ENCODE measurements at regions not wholly inside any gene's neighbourhood (a gene's known extent, or its start where the extent isn't known, plus 50 kb on each side); places are given as distances from the start of the nearest gene placed in this dataset.

- H3K79me2 ChIP-seq (ENCODE audit: control insufficient read depth, low read length): no peaks in the 10 kb centered on the region
- no peaks in the 10 kb centered on the region for H3K4me1 ChIP-seq (ENCODE audit: control insufficient read depth, low read length)
- H3K36me3 ChIP-seq (ENCODE audit: control insufficient read depth, low read length): no peaks in the 10 kb centered on the region
- H3F3A ChIP-seq (ENCODE audit: control insufficient read depth, insufficient read depth): no peaks in the 10 kb centered on the region
- H4K20me1 ChIP-seq (ENCODE audit: control insufficient read depth, insufficient read depth, low read depth, low read length): no peaks in the 10 kb centered on the region
- no peaks in the 10 kb centered on the region for H3K9me3 ChIP-seq (ENCODE audit: control insufficient read depth, insufficient read depth, low read length)
- H3K4me2 ChIP-seq (ENCODE audit: low read length): no peak overlapping the region
- TF ChIP-seq, protein P1, sequence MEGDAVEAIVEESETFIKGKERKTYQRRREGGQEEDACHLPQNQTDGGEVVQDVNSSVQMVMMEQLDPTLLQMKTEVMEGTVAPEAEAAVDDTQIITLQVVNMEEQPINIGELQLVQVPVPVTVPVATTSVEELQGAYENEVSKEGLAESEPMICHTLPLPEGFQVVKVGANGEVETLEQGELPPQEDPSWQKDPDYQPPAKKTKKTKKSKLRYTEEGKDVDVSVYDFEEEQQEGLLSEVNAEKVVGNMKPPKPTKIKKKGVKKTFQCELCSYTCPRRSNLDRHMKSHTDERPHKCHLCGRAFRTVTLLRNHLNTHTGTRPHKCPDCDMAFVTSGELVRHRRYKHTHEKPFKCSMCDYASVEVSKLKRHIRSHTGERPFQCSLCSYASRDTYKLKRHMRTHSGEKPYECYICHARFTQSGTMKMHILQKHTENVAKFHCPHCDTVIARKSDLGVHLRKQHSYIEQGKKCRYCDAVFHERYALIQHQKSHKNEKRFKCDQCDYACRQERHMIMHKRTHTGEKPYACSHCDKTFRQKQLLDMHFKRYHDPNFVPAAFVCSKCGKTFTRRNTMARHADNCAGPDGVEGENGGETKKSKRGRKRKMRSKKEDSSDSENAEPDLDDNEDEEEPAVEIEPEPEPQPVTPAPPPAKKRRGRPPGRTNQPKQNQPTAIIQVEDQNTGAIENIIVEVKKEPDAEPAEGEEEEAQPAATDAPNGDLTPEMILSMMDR (IDR thresholded peaks at IDR 0.05; ENCODE audit: low read depth, low read length, poor library complexity, severe bottlenecking): no peak
- TF ChIP-seq EZH2phosphoT487 (IDR thresholded peaks at IDR 0.05; ENCODE audit: borderline replicate concordance, low read length): no peak
- no peaks in the 10 kb centered on the region for H3K9me2 ChIP-seq (replicated peaks; ENCODE audit: control insufficient read depth, low read length)
- H3K27ac ChIP-seq (ENCODE audit: low read depth, low read length): no peak overlapping the region
- no peaks in the 10 kb centered on the region for H3K27me3 ChIP-seq (ENCODE audit: control insufficient read depth, low read length)
- no peak overlapping the region for H3K4me3 ChIP-seq (ENCODE audit: low read length)
Measured at GRCh38 chr3:157919319-157919887, 186.8 kb downstream of the SHOX2 start.

GRCh38 chr3:157918402-157918801 lies 187.8 kb downstream of the SHOX2 start:
- H3K27me3 ChIP-seq (ENCODE audit: control insufficient read depth, low read length): no peaks in the 10 kb centered on the region
- H3K36me3 ChIP-seq (ENCODE audit: control insufficient read depth, low read length): no peaks in the 10 kb centered on the region
- H3K4me3 ChIP-seq (ENCODE audit: low read length): no peak overlapping the region
- no peaks in the 10 kb centered on the region for H3K4me1 ChIP-seq (ENCODE audit: control insufficient read depth, low read length)
- no peak overlapping the region for H3K27ac ChIP-seq (ENCODE audit: low read depth, low read length)
- no peak for TF ChIP-seq EZH2phosphoT487 (IDR thresholded peaks at IDR 0.05; ENCODE audit: borderline replicate concordance, low read length)
- TF ChIP-seq, protein P1 (IDR thresholded peaks at IDR 0.05; ENCODE audit: low read depth, low read length, poor library complexity, severe bottlenecking): no peak
- no peaks in the 10 kb centered on the region for H4K20me1 ChIP-seq (ENCODE audit: control insufficient read depth, insufficient read depth, low read depth, low read length)
- H3F3A ChIP-seq (ENCODE audit: control insufficient read depth, insufficient read depth): no peaks in the 10 kb centered on the region
- H3K9me3 ChIP-seq (ENCODE audit: control insufficient read depth, insufficient read depth, low read length): no peaks in the 10 kb centered on the region
- no peak overlapping the region for H3K4me2 ChIP-seq (ENCODE audit: low read length)
- no peaks in the 10 kb centered on the region for H3K79me2 ChIP-seq (ENCODE audit: control insufficient read depth, low read length)
- no peaks in the 10 kb centered on the region for H3K9me2 ChIP-seq (replicated peaks; ENCODE audit: control insufficient read depth, low read length)

DNA sequence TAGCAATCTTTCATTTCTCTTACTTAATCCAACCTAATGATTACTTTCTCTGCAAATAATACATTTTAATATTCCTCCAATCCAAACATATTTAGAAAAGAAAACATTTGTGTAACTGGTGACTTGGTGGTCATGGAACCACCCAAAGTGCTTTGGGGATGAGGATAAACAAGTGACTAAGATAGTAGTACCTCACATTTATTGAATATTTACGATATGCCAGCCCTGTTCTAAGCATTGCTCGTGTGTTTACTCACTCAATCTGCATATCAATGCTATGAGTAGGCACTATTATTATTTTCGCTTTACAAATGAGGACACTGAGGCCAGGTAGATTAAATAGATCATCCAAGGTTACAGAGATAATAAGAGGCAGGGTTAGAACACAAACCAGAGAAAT lies 189.5 kb downstream of the SHOX2 start:
- Histone ChIP-seq H3K27ac (ENCODE audit: low read depth, low read length) (no peak overlapping the region), H3K36me3 (ENCODE audit: control insufficient read depth, low read length) (no peaks in the 10 kb centered on the region), H3K4me3 (ENCODE audit: low read length) (no peak overlapping the region), H3K9me3 (ENCODE audit: control insufficient read depth, insufficient read depth, low read length) (no peaks in the 10 kb centered on the region), H4K20me1 (ENCODE audit: control insufficient read depth, insufficient read depth, low read depth, low read length) (no peaks in the 10 kb centered on the region), H3K27me3 (ENCODE audit: control insufficient read depth, low read length) (no peaks in the 10 kb centered on the region; the same call in 1 of the 2 replicates), H3K4me2 (ENCODE audit: low read length) (no peak overlapping the region), H3K79me2 (ENCODE audit: control insufficient read depth, low read length) (no peaks in the 10 kb centered on the region), H3F3A (ENCODE audit: control insufficient read depth, insufficient read depth) (no peaks in the 10 kb centered on the region), H3K4me1 (ENCODE audit: control insufficient read depth, low read length) (no peaks in the 10 kb centered on the region), H3K9me2 (replicated peaks; ENCODE audit: control insufficient read depth, low read length) (no peaks in the 10 kb centered on the region)
- no peak for TF ChIP-seq EZH2phosphoT487 (IDR thresholded peaks at IDR 0.05; ENCODE audit: borderline replicate concordance, low read length)
- TF ChIP-seq, protein P1 (IDR thresholded peaks at IDR 0.05; ENCODE audit: low read depth, low read length, poor library complexity, severe bottlenecking): no peak
